ENCODE measurements at regions not wholly inside any gene's neighbourhood (a gene's known extent, or its start where the extent isn't known, plus 50 kb on each side); places are given as distances from the start of the nearest gene placed in this dataset.

DNA sequence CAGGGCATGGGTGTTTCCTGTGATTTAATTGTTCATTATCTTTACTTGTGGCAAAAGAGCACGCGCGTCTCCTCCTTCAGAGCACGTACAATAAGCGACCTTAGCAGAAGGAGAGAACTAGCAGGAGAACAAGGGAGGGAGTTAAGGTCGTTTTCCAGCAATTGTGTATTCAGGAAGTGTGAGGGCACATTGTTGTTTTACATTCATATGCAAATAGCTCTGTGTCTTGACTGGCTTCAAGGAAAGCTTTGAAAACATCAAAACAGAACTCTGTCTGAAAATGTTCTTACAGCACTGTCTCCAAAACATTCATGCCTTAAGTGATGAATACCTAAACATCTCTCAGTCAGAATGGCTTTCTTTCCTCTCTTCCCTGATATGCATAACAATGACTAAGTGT, 499.1 kb downstream of the ACTR3B start:
- TF ChIP-seq, protein P1, sequence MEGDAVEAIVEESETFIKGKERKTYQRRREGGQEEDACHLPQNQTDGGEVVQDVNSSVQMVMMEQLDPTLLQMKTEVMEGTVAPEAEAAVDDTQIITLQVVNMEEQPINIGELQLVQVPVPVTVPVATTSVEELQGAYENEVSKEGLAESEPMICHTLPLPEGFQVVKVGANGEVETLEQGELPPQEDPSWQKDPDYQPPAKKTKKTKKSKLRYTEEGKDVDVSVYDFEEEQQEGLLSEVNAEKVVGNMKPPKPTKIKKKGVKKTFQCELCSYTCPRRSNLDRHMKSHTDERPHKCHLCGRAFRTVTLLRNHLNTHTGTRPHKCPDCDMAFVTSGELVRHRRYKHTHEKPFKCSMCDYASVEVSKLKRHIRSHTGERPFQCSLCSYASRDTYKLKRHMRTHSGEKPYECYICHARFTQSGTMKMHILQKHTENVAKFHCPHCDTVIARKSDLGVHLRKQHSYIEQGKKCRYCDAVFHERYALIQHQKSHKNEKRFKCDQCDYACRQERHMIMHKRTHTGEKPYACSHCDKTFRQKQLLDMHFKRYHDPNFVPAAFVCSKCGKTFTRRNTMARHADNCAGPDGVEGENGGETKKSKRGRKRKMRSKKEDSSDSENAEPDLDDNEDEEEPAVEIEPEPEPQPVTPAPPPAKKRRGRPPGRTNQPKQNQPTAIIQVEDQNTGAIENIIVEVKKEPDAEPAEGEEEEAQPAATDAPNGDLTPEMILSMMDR (IDR thresholded peaks at IDR 0.05; ENCODE audit: insufficient read depth, low read depth, low read length, missing control alignments): no peak
- DNase-seq (ENCODE audit: low read depth): no peak
- no peak overlapping the region for H3K4me3 ChIP-seq (ENCODE audit: low read length)

GRCh38 chr7:153276394-153276793, 516.8 kb downstream of the ACTR3B start:
- no peak for DNase-seq (ENCODE audit: low read depth)
- H3K4me3 ChIP-seq (ENCODE audit: low read length): no peak overlapping the region
- TF ChIP-seq, protein P1 (IDR thresholded peaks at IDR 0.05; ENCODE audit: insufficient read depth, low read depth, low read length, missing control alignments): no peak

DNA sequence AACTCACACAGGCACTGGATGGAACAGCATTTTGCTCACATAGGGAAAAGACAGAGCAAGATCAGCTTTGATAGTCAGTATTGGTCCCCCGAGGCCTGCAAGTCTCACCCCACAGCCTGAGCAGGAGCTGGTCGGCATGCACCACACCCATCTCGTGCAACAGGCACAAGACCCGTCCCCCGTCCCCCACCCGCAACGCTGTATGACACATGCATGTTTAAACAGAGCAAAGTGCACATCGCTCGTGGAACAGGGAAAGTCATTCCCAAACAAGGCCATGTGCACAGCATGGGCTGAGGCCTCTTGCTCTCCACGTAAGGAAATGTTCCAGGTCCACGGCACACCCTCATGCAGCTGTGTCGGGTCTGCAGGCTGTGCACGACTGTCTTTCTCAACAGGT, 527.2 kb downstream of the ACTR3B start:
- TF ChIP-seq, protein P1 (IDR thresholded peaks at IDR 0.05; ENCODE audit: insufficient read depth, low read depth, low read length, missing control alignments): no peak
- DNase-seq (ENCODE audit: low read depth): no peak
- no peak overlapping the region for H3K4me3 ChIP-seq (ENCODE audit: low read length)

DNA sequence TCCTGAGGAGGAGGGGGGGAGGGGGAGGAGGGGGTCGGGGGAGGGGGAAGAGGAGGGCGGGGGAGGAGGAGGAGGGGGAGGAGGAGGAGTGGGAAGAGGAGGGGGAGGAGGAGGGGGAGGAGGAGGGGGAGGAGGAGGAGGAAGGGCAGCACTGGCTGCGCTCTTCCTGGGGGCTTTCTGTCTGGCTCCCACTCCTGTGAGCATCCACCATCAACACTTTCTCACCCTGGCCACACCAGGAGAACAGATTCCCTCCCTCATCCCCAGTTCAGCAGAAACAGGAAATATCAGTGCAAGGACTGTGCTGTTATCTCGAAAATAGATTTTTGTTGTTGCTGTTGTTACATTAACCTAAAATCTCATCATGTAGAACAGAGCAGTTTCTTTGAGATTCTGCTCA, 530.5 kb downstream of the ACTR3B start:
- DNase-seq (ENCODE audit: low read depth): no peak
- TF ChIP-seq, protein P1 (IDR thresholded peaks at IDR 0.05; ENCODE audit: insufficient read depth, low read depth, low read length, missing control alignments): no peak
- H3K4me3 ChIP-seq (ENCODE audit: low read length): no peak overlapping the region

GRCh38 chr7:153297141-153297540, 537.6 kb downstream of the ACTR3B start:
- TF ChIP-seq, protein P1 (IDR thresholded peaks at IDR 0.05; ENCODE audit: insufficient read depth, low read depth, low read length, missing control alignments): no peak
- DNase-seq (ENCODE audit: low read depth): peak; percentile 2
- no peak overlapping the region for H3K4me3 ChIP-seq (ENCODE audit: low read length)

DNA sequence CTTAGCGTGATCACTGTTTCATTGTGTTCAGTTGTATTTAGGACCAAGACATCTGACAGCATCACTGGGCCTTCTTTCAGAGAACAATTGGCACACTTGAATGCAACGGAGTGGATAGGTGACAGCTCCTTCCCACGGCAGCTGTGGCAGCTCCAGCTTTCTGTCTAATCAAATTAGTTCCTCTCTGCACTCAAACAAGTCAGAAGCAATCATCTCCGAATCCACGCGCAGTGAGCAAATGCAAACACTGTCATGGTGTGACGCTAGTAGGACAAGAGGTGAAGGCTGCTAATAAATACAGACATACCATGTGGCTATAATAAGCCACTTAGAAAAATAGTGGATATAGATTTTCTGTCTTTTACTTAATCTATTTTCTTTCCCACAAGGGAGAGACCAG, 542.4 kb downstream of the ACTR3B start:
- no peak overlapping the region for H3K4me3 ChIP-seq (ENCODE audit: low read length)
- TF ChIP-seq, protein P1 (IDR thresholded peaks at IDR 0.05; ENCODE audit: insufficient read depth, low read depth, low read length, missing control alignments): no peak
- DNase-seq (ENCODE audit: low read depth): no peak

- no peak overlapping the region for H3K4me3 ChIP-seq (ENCODE audit: low read length)
- TF ChIP-seq, protein P1 (IDR thresholded peaks at IDR 0.05; ENCODE audit: insufficient read depth, low read depth, low read length, missing control alignments): no peak
- no peak for DNase-seq (ENCODE audit: low read depth)
These were observed 560.5 kb downstream of the ACTR3B start for GRCh38 chr7:153320005-153320404.

All from epithelial cell of esophagus (primary cell).